ENCODE measurements at regions not wholly inside any gene's neighbourhood (a gene's known extent, or its start where the extent isn't known, plus 50 kb on each side); places are given as distances from the start of the nearest gene placed in this dataset.

DNA sequence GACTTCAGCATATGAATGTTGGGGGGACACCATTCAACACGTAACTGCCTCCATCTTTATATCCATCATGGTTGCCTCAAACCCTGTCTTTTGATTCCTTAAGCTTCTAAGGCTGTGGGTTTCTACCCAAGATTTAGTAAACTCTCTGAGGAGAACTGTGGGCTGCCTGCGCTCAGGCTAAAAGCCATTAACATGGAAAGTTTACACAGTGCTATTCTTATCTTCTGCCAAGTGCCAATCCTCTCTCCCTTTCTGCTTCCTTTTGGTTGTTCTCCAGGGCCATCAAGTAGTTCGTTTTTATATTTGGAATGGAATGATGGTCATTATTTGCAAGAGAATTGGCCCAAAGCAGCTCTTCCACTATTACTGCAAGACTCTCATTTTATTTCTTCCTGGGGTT lies 97.3 kb upstream of the KLF14 start:
- TF ChIP-seq, protein P1, sequence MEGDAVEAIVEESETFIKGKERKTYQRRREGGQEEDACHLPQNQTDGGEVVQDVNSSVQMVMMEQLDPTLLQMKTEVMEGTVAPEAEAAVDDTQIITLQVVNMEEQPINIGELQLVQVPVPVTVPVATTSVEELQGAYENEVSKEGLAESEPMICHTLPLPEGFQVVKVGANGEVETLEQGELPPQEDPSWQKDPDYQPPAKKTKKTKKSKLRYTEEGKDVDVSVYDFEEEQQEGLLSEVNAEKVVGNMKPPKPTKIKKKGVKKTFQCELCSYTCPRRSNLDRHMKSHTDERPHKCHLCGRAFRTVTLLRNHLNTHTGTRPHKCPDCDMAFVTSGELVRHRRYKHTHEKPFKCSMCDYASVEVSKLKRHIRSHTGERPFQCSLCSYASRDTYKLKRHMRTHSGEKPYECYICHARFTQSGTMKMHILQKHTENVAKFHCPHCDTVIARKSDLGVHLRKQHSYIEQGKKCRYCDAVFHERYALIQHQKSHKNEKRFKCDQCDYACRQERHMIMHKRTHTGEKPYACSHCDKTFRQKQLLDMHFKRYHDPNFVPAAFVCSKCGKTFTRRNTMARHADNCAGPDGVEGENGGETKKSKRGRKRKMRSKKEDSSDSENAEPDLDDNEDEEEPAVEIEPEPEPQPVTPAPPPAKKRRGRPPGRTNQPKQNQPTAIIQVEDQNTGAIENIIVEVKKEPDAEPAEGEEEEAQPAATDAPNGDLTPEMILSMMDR (IDR thresholded peaks at IDR 0.05) = no peak
- no peak for TF ChIP-seq ZFX (IDR thresholded peaks at IDR 0.05; ENCODE audit: borderline replicate concordance)

Measured in 22Rv1 (cell line).